K562 (cell line): ENCODE measurements at regions not wholly inside any gene's neighbourhood (a gene's known extent, or its start where the extent isn't known, plus 50 kb on each side); places are given as distances from the start of the nearest gene placed in this dataset.

Experiments used
- DPF2 ChIP-seq: fragments of 450-650 bp; IDR thresholded peaks from 2 replicates; pipeline ENCODE4 v1.6.1; 2016
- EP300 ChIP-seq: IDR thresholded peaks from 2 replicates; pipeline ENCODE4 v1.6.1; 2012; ENCODE audit warnings: low read length, improper control_type of control experiment
- HMG20A ChIP-seq: fragments of 450-650 bp; formaldehyde crosslinking; conservative IDR thresholded peaks from 2 replicates; pipeline ENCODE4 v1.4.0; 2020; ENCODE audit warnings: mild to moderate bottlenecking, mixed read lengths
- KDM5B ChIP-seq: fragments of 200-600 bp; sonication (generic); IDR thresholded peaks from 2 replicates; pipeline ENCODE4 v1.6.1; 2012; ENCODE audit warnings: low read depth, mild to moderate bottlenecking, moderate library complexity, low read length, control low read depth, inconsistent platforms; ENCODE audit not compliant: insufficient replicate concordance
- ZNF830 ChIP-seq: fragments of 250-450 bp; sonication (Bioruptor Pico); IDR thresholded peaks from 2 replicates; pipeline ENCODE4 v1.5.0; 2021; ENCODE audit warnings: mild to moderate bottlenecking
- TF ChIP-seq, protein P1 (sequence below): fragments of 450-650 bp; IDR thresholded peaks from 2 replicates; pipeline ENCODE4 v1.6.1; 2016; ENCODE audit warnings: borderline replicate concordance
- TF ChIP-seq, protein P2 (sequence below), 2 experiments: IDR thresholded peaks in 1 of 2; conservative IDR thresholded peaks in 1 of 2; 2 replicates each; pipeline ENCODE4 v1.6.1; 2016; ENCODE audit warnings: low read depth in 2 of 2, mild to moderate bottlenecking in 1 of 2, missing compliant biosample characterization in 1 of 2, missing genetic modification characterization in 1 of 2, moderate library complexity in 1 of 2
- TF ChIP-seq, protein P3 (sequence below), 2 experiments: fragments of 450-650 bp in 1 of 2; sonication (generic) in 1 of 2; formaldehyde crosslinking in 1 of 2; IDR thresholded peaks; 2 replicates each; pipeline versions ENCODE4 v1.7.1 to v1.9.0; 2016 to 2022; ENCODE audit warnings: inconsistent platforms in 1 of 2, mild to moderate bottlenecking in 1 of 2, missing genetic modification reagents in 1 of 2

DNA sequence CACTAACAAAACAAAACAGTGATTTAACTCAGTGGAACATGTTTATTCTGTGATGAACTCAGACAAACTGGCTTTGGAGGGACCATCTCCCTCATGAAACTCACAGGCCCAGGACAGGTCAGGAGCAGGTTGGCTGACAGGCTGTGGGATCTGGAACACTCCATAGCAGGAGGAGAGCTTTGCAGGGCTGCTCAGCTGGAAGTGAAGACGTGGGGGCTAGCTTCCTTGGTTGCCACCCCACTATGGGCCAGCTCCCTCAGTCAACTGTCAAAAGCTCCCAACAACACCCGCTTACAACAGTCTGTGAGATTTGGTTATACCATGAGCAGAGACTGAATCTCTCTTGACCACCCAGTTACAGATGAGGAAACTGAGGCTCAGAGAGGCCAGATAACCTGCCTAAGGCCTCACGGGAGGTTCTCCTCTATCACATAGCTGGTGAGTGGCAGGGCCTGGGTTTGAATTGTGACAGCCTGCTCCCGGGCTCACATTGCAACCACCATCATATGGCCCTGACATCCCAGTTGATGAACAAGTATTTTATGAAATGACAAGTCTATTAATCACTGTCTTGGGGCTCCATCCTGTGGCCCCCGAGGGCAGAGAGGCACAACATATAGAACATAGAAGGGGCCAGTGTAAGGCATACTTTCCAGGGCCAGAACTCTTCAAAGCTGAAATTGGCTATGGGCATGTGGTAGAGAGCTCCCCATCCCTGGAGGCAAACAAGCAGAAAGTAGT lies 473.4 kb downstream of the MN1 start (continued):
- TF ChIP-seq KDM5B (no peak), ZNF830 (CRISPR knock-in tag) (no peak), HMG20A (CRISPR knock-in tag) (no peak), EP300 (no peak), DPF2 (no peak)
- TF ChIP-seq, protein P1, sequence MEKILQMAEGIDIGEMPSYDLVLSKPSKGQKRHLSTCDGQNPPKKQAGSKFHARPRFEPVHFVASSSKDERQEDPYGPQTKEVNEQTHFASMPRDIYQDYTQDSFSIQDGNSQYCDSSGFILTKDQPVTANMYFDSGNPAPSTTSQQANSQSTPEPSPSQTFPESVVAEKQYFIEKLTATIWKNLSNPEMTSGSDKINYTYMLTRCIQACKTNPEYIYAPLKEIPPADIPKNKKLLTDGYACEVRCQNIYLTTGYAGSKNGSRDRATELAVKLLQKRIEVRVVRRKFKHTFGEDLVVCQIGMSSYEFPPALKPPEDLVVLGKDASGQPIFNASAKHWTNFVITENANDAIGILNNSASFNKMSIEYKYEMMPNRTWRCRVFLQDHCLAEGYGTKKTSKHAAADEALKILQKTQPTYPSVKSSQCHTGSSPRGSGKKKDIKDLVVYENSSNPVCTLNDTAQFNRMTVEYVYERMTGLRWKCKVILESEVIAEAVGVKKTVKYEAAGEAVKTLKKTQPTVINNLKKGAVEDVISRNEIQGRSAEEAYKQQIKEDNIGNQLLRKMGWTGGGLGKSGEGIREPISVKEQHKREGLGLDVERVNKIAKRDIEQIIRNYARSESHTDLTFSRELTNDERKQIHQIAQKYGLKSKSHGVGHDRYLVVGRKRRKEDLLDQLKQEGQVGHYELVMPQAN = no peak
- TF ChIP-seq, protein P2, sequence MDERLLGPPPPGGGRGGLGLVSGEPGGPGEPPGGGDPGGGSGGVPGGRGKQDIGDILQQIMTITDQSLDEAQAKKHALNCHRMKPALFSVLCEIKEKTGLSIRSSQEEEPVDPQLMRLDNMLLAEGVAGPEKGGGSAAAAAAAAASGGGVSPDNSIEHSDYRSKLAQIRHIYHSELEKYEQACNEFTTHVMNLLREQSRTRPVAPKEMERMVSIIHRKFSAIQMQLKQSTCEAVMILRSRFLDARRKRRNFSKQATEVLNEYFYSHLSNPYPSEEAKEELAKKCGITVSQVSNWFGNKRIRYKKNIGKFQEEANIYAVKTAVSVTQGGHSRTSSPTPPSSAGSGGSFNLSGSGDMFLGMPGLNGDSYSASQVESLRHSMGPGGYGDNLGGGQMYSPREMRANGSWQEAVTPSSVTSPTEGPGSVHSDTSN (CRISPR knock-in tag; IDR thresholded peaks at IDR 0.05; ENCODE audit: low read depth) = no peak
- TF ChIP-seq, protein P2 (tag; conservative IDR thresholded peaks at IDR 0.05; ENCODE audit: low read depth) = no peak
- TF ChIP-seq, protein P3, sequence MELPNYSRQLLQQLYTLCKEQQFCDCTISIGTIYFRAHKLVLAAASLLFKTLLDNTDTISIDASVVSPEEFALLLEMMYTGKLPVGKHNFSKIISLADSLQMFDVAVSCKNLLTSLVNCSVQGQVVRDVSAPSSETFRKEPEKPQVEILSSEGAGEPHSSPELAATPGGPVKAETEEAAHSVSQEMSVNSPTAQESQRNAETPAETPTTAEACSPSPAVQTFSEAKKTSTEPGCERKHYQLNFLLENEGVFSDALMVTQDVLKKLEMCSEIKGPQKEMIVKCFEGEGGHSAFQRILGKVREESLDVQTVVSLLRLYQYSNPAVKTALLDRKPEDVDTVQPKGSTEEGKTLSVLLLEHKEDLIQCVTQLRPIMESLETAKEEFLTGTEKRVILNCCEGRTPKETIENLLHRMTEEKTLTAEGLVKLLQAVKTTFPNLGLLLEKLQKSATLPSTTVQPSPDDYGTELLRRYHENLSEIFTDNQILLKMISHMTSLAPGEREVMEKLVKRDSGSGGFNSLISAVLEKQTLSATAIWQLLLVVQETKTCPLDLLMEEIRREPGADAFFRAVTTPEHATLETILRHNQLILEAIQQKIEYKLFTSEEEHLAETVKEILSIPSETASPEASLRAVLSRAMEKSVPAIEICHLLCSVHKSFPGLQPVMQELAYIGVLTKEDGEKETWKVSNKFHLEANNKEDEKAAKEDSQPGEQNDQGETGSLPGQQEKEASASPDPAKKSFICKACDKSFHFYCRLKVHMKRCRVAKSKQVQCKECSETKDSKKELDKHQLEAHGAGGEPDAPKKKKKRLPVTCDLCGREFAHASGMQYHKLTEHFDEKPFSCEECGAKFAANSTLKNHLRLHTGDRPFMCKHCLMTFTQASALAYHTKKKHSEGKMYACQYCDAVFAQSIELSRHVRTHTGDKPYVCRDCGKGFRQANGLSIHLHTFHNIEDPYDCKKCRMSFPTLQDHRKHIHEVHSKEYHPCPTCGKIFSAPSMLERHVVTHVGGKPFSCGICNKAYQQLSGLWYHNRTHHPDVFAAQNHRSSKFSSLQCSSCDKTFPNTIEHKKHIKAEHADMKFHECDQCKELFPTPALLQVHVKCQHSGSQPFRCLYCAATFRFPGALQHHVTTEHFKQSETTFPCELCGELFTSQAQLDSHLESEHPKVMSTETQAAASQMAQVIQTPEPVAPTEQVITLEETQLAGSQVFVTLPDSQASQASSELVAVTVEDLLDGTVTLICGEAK (IDR thresholded peaks at IDR 0.05) = no peak
- TF ChIP-seq, protein P3 (CRISPR knock-in tag; IDR thresholded peaks at IDR 0.05) = no peak
